DOHH2 (cell line): ENCODE measurements at regions not wholly inside any gene's neighbourhood (a gene's known extent, or its start where the extent isn't known, plus 50 kb on each side); places are given as distances from the start of the nearest gene placed in this dataset.

Experiments
- H3F3A ChIP-seq: fragments of 200-600 bp; sonication (generic), shearing (Covaris generic); 2 replicates; pipeline ENCODE4 v1.6.0; 2016; ENCODE audit warnings: antibody characterized with exemption, mild to moderate bottlenecking; ENCODE audit not compliant: control insufficient read depth, insufficient read depth
- H3K27ac ChIP-seq: fragments of 200-600 bp; sonication (generic); 2 replicates; pipeline ENCODE4 v1.5.1; 2014; ENCODE audit warnings: low read depth, mild to moderate bottlenecking, low read length, moderate library complexity
- H3K27me3 ChIP-seq: fragments of 200-600 bp; sonication (generic); 2 replicates; pipeline ENCODE4 v1.6.1; 2014; ENCODE audit warnings: mild to moderate bottlenecking, low read length, mixed read lengths; ENCODE audit not compliant: control insufficient read depth
- H3K36me3 ChIP-seq: fragments of 200-600 bp; sonication (generic); 2 replicates; pipeline ENCODE4 v1.6.1; 2014; ENCODE audit warnings: mild to moderate bottlenecking, low read length, moderate library complexity, mixed read lengths; ENCODE audit not compliant: control insufficient read depth
- H3K4me1 ChIP-seq: fragments of 200-600 bp; sonication (generic); 2 replicates; pipeline ENCODE4 v1.6.1; 2014; ENCODE audit warnings: mild to moderate bottlenecking, low read length, mixed read lengths; ENCODE audit not compliant: control insufficient read depth
- H3K4me2 ChIP-seq: fragments of 200-600 bp; sonication (generic); 2 replicates; pipeline ENCODE4 v1.6.0; 2014; ENCODE audit warnings: mild to moderate bottlenecking, low read length, moderate library complexity
- H3K4me3 ChIP-seq: fragments of 200-600 bp; sonication (generic); 2 replicates; pipeline ENCODE4 v1.5.1; 2014; ENCODE audit warnings: mild to moderate bottlenecking, low read length, mixed read lengths
- H3K79me2 ChIP-seq: fragments of 200-600 bp; sonication (generic); 2 replicates; pipeline ENCODE4 v1.6.1; 2014; ENCODE audit warnings: mild to moderate bottlenecking, low read length, mixed read lengths; ENCODE audit not compliant: control insufficient read depth
- H3K9me2 ChIP-seq: fragments of 200-600 bp; sonication (generic); replicated peaks from 2 replicates; pipeline ENCODE4 v1.6.1; 2014; ENCODE audit warnings: mild to moderate bottlenecking, low read length, mixed read lengths; ENCODE audit not compliant: control insufficient read depth
- H3K9me3 ChIP-seq: fragments of 200-600 bp; sonication (generic); 2 replicates; pipeline ENCODE4 v1.6.1; 2014; ENCODE audit warnings: antibody characterized with exemption, low read length, mixed read lengths; ENCODE audit not compliant: control insufficient read depth, insufficient read depth
- H4K20me1 ChIP-seq: fragments of 200-600 bp; sonication (generic); 2 replicates; pipeline ENCODE4 v1.6.0; 2014; ENCODE audit warnings: low read depth, mild to moderate bottlenecking, antibody characterized with exemption, low read length, moderate library complexity; ENCODE audit not compliant: control insufficient read depth, insufficient read depth
- CTCF ChIP-seq: fragments of 200-600 bp; sonication (generic); IDR thresholded peaks from one replicate; pipeline ENCODE4 v1.5.1; 2014; ENCODE audit warnings: antibody characterized with exemption, mild to moderate bottlenecking, low read depth, low read length; ENCODE audit not compliant: poor library complexity, severe bottlenecking
- EZH2phosphoT487 ChIP-seq: fragments of 200-600 bp; sonication (generic); IDR thresholded peaks from 2 replicates; pipeline ENCODE4 v1.6.1; 2017; ENCODE audit warnings: borderline replicate concordance, mild to moderate bottlenecking, antibody characterized with exemption, low read length, moderate library complexity, mixed read lengths

- H3F3A ChIP-seq, result no peaks in the 10 kb centered on the region
- no peaks in the 10 kb centered on the region for H3K79me2 ChIP-seq
- no peaks in the 10 kb centered on the region for H4K20me1 ChIP-seq
- no peaks in the 10 kb centered on the region for H3K9me2 ChIP-seq
- H3K4me1 ChIP-seq, result no peaks in the 10 kb centered on the region
- H3K4me3 ChIP-seq, result no peak overlapping the region
- H3K27ac ChIP-seq, result no peak overlapping the region
- no peaks in the 10 kb centered on the region for H3K27me3 ChIP-seq
- H3K36me3 ChIP-seq, result no peaks in the 10 kb centered on the region
- TF ChIP-seq EZH2phosphoT487, result no peak
- no peak for TF ChIP-seq CTCF
- no peaks in the 10 kb centered on the region for H3K9me3 ChIP-seq
- H3K4me2 ChIP-seq, result no peak overlapping the region
Observed at GRCh38 chr1:188386161-188386560, 1557.4 kb downstream of the PLA2G4A start.

- H3K27me3 ChIP-seq, result no peaks in the 10 kb centered on the region
- TF ChIP-seq EZH2phosphoT487 (no peak), CTCF (no peak)
Observed at GRCh38 chr1:188386666-188387065, 1557.9 kb downstream of the PLA2G4A start.

GRCh38 chr1:188394677-188395076, 1565.9 kb downstream of the PLA2G4A start:
- Histone ChIP-seq H3K9me3 (no peaks in the 10 kb centered on the region), H3K27me3 (no peaks in the 10 kb centered on the region), H3K27ac (no peak overlapping the region), H3K4me1 (no peaks in the 10 kb centered on the region), H3K79me2 (no peaks in the 10 kb centered on the region), H3F3A (no peaks in the 10 kb centered on the region), H3K4me3 (no peak overlapping the region), H4K20me1 (no peaks in the 10 kb centered on the region), H3K9me2 (no peaks in the 10 kb centered on the region), H3K36me3 (no peaks in the 10 kb centered on the region), H3K4me2 (no peak overlapping the region)
- TF ChIP-seq EZH2phosphoT487 (no peak), CTCF (no peak)

More at GRCh38 chr1:188386666-188387065, 1557.9 kb downstream of the PLA2G4A start:
- Histone ChIP-seq H3K27ac (no peak overlapping the region), H3K79me2 (no peaks in the 10 kb centered on the region), H3K9me2 (no peaks in the 10 kb centered on the region), H3K4me1 (no peaks in the 10 kb centered on the region), H4K20me1 (no peaks in the 10 kb centered on the region), H3K4me3 (no peak overlapping the region), H3K9me3 (no peaks in the 10 kb centered on the region), H3F3A (no peaks in the 10 kb centered on the region), H3K36me3 (no peaks in the 10 kb centered on the region), H3K4me2 (no peak overlapping the region)

GRCh38 chr1:188397521-188397920, 1568.8 kb downstream of the PLA2G4A start:
- Histone ChIP-seq H3F3A (no peaks in the 10 kb centered on the region), H3K36me3 (no peaks in the 10 kb centered on the region), H3K4me2 (no peak overlapping the region), H3K27ac (no peak overlapping the region), H3K4me3 (no peak overlapping the region), H4K20me1 (no peaks in the 10 kb centered on the region), H3K79me2 (no peaks in the 10 kb centered on the region), H3K9me2 (no peaks in the 10 kb centered on the region), H3K4me1 (no peaks in the 10 kb centered on the region), H3K27me3 (no peaks in the 10 kb centered on the region), H3K9me3 (no peaks in the 10 kb centered on the region)
- TF ChIP-seq EZH2phosphoT487 (no peak), CTCF (no peak)
